GM12865 (cell line): ENCODE measurements at regions not wholly inside any gene's neighbourhood (a gene's known extent, or its start where the extent isn't known, plus 50 kb on each side); places are given as distances from the start of the nearest gene placed in this dataset.

Experiments used
- DNase-seq: peaks from one replicate; pipeline ENCODE4 v3.0.0; 2010; ENCODE audit warnings: low read depth
- H3K4me3 ChIP-seq: 2 replicates; pipeline ENCODE4 v1.5.1; 2011; ENCODE audit warnings: mild to moderate bottlenecking, low read depth, low read length, control low read depth
- CTCF ChIP-seq: IDR thresholded peaks from 2 replicates; pipeline ENCODE4 v1.5.1; 2011; ENCODE audit warnings: low read length, control low read depth, low read depth, inconsistent platforms; ENCODE audit not compliant: insufficient read depth; ENCODE audit errors: missing control alignments

DNA sequence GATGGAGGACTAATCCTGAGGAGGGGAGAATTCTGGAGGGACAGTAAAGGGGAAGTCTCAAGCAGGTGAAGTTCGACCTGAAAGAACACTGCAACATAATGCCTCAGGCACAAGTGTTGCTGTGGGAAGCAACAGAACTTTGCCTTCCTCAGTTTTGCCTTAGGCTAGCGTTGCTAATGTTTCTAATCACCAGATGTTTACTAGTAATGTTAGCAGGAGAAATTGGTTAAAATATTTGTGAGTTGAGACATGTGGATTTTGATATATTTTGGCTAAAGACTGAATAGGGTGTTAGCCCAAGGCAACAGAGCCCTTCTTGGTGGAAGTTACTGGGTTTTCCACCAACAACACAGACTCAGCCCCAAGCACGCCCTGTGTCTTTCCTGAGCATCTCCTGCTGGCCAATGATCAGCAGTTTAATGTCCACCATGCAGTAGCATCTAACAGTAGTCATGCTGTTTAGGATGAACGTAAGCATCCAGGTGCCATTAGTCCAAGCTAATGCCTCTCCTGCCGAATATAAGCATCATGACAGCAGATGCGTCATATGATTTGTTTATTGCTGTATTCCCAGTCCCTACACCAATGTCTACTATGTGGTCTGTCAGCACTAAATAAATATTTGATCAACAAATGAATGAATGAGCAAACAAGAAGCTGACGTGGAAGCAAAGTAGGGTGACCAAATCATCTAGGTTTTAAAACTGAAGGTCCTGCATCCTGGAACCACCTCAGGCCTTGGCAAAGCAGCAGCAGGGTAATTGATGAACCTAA is 511.9 kb upstream of the HTR2A start:
- no peak overlapping the region for H3K4me3 ChIP-seq
- DNase-seq, result no peak
- no peak for TF ChIP-seq CTCF

DNA sequence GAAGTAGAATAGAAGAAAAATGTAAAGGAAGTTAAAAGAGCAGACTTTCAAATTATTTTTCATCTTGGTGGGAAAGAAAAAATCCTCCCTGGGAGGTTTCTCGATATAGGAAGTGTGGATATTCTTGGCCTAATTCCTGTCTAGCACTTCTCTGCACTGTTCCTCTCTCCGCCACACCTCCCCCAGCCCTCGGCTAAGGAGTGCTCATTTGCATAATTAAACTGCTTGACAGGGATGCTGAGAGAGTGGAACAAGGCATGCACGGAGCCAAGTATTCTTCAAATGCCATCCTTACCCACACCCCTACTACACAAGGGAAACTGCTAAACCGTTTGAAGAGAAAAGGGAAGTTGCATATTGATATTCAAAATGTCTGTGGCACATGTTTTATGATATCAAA is 511.0 kb upstream of the HTR2A start:
- no peak for TF ChIP-seq CTCF
- H3K4me3 ChIP-seq, result no peak overlapping the region
- DNase-seq, result no peak

GRCh38 chr13:47399599-47399998 is 502.7 kb upstream of the HTR2A start:
- TF ChIP-seq CTCF, result no peak
- DNase-seq, result no peak
- no peak overlapping the region for H3K4me3 ChIP-seq

- TF ChIP-seq CTCF, result no peak
- H3K4me3 ChIP-seq, result no peak overlapping the region
- no peak for DNase-seq
Measured at GRCh38 chr13:47397739-47398138, 500.9 kb upstream of the HTR2A start.

DNA sequence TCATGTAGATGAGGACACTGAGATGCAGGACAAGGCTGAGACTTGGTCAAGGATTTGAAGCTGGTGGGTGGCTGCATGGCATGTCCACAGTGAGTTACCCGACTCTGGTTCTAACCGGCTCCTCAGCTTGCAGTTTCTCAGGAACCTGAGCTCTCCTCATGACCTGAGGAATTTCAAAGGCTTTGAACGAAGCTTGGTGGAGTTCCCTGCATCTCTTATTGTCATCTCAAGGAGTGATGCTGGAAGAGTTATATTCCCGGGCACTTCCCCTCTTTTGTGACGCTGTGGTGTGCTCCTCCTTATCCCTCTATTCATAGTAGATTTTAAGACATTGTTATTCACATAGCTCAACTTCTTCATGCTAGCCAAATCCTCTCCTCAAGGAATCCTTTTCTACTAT is 500.1 kb upstream of the HTR2A start:
- TF ChIP-seq CTCF, result no peak
- DNase-seq, result no peak
- no peak overlapping the region for H3K4me3 ChIP-seq

- DNase-seq, result no peak
- no peak for TF ChIP-seq CTCF
- no peak overlapping the region for H3K4me3 ChIP-seq
Measured at GRCh38 chr13:47374741-47375140, 477.9 kb upstream of the HTR2A start.

GRCh38 chr13:47372751-47373150 is 475.9 kb upstream of the HTR2A start:
- TF ChIP-seq CTCF, result no peak
- no peak overlapping the region for H3K4me3 ChIP-seq
- no peak for DNase-seq
